NCI-H524 treated with DMSO at 0.1 percent for 48 hours (cell line): ENCODE measurements at regions not wholly inside any gene's neighbourhood (a gene's known extent, or its start where the extent isn't known, plus 50 kb on each side); places are given as distances from the start of the nearest gene placed in this dataset.

Experiments used
- DNase-seq: peaks from one replicate; lab custom pipeline; 2025; lab: John Stamatoyannopoulos, UW

DNA sequence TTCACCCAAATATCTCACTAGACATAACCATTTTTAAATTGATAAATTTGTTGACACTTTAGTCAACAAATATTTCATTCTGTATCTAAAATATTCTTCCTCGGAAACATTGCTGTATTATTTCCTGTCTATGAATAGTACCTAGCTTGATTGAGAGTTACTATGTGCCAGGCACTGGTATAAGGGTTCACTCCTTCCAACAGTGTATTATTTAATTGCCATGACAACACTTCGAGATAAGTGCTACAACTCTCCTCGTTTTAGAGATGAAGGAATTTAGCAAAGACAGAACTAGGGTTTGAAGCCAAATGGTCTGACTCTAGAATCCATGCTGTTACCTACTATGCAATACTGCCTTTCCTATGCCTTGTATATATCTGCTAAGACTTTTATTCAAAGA, 287.2 kb downstream of the YTHDC2 start:
- DNase-seq, result no peak

- no peak for DNase-seq
Observed at GRCh38 chr5:113804264-113804663, 290.8 kb downstream of the YTHDC2 start.

DNA sequence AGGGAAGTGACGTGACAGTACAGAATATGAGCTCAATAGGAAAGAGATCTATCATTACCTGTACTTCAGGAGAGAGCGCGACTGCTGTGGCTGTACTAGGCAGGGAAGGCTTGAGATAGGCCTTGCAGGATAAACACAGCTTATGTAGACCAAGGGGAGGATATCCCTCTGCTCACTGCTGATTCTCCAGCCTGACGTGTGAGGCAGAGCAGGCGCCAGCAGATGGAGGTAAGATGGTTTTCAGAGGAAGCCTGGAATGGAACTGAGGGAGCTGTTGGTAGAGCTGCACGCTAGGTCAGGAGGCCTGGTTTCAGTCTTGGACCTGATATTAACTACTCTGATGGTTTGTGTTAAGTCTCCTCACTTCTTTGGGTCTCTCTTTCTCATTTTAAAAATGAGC, 291.4 kb downstream of the YTHDC2 start:
- no peak for DNase-seq

- no peak for DNase-seq
Observed at GRCh38 chr5:113806250-113806649, 292.8 kb downstream of the YTHDC2 start.

DNA sequence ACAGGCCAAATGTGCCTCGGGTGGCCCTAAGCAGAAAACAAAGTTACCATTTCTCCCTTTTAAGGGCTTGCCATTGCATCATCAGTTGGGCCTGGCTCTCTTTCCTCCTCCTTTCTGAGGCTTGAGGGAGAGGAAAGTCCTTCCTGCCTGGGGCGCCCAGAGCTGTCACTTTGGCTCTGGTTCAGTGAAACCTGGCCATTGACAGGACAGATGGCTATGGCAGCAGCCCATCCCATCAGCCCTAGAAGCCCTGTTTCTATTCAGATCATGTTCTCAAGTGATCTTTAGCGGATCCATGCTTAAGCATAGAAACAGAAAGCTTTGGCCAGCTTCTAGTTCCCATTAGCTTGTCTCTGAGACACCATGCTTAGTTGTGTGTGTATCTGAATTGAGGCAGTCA, 293.4 kb downstream of the YTHDC2 start:
- DNase-seq, result peak; percentile 34

DNA sequence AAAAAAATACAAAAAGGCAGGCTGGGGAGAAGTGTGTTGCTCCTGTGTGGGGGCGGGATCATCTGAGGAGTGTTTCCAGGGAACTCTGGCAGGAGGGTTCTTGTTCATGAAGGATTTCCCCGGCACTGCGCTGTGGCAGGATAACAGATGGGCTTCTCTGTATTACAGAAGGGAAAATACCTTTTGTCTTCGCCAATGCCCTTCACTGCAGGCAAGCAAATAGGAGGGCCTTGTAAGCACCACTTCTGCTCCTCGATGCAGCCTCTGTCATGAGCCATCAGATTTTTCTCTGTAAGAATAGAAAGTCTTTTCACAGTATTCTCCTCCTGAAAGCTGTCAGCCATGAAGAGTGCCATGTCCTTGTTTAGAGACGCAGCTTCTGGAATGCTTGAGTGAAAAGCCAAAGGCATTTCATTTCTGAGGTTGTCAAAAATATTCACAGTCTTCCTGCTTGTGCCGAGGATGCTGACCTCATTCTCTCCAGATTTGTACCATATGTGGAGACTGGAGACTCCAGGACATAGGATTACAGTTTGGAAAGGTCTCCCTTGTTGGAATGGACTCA, 294.0 kb downstream of the YTHDC2 start:
- DNase-seq, result peak; percentile 75

GRCh38 chr5:113808956-113809355, 295.5 kb downstream of the YTHDC2 start:
- DNase-seq, result no peak

DNA sequence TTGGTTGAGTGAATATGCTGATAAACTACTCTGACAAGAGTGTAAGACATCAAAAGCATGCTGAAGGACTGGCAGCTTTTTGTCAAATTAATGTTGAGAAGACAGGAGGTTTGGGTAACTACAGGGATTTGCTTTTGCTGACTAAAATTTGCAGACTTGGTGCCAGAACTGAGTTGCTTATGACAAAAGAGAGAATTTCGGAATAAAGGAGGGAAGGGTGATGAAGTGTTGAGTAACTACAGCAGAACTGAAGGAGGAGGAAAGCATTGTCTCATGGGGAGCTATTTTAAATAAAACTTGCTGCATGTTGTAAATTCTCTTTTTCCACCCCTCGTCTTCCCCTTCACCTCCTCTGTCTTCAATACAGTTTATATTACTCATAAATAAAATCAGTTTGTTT, 296.1 kb downstream of the YTHDC2 start:
- no peak for DNase-seq

GRCh38 chr5:113813466-113813865, 300.0 kb downstream of the YTHDC2 start:
- no peak for DNase-seq

DNA sequence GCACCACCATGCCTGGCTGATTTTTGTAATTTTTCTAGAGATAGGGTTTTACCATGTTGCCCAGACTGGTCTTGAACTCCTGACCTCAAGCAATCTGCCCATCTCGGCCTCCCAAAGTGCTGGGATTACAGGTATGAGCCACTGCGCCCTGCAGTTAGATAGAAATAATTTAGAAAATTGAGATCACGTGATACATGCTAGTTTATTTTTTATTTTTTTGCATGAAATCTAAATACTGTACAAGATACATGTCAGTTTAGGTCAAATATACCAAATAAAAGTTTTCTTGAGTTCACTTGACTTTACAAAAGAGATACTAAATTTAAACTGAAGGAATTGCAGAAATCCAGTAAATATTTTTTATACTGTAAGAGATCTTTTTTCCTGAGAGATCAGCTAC, 304.2 kb downstream of the YTHDC2 start:
- no peak for DNase-seq

DNA sequence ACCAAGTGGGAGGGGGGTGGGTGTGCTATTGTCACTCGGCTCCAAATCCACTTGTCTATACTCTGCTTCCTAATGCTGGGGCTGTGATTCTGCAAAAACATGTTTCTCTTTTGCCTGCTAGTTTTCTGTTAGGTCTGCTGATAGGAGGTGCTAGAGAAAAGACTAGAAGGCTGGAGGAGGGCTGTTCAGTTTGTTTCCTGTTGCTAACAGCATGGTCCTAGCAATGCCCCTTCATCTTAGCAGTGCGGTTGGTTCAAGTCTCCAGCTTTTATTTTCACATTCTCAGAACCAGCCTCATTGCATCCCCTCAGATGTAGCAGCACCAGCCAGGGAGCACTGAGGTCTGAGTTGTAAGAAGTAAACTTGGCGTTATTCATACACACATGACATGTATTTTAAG, 310.2 kb downstream of the YTHDC2 start:
- no peak for DNase-seq

DNA sequence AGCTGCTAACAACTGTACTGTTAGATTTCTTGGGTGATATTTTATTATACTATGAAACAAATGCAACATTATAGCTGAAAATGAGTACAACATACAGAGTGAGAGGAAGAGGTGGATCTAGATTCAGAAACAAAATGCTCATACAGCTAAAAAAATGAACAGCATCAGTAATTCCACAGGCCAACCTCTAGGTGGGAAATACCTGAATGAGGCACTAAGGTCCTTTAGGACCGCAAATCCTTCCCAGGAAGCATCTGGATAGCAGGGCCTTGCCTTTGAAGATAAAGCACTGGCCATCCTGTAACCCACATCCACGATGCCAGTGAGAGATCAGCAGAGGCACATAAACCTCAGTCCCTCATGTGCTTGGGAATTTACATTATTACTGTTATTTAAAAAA, 310.8 kb downstream of the YTHDC2 start:
- no peak for DNase-seq

DNA sequence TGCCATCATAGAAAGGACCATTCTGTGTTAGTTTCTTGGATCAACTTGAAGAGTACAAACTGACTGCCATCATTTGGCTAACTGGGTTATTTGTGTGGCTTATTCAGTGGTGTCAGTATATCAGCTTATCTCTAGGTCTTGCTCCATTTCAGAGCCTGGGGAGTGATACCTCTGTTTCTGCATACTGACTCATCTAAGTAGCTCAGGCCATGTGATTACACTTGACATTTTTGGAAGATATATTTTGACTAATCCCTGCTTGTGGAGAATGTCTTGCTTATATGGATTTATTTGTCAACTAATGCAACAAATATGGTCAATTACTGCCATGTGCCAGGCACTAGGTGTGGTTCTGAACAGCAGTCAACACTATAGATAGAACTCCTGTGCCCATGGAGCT, 311.7 kb downstream of the YTHDC2 start:
- DNase-seq, result no peak

DNA sequence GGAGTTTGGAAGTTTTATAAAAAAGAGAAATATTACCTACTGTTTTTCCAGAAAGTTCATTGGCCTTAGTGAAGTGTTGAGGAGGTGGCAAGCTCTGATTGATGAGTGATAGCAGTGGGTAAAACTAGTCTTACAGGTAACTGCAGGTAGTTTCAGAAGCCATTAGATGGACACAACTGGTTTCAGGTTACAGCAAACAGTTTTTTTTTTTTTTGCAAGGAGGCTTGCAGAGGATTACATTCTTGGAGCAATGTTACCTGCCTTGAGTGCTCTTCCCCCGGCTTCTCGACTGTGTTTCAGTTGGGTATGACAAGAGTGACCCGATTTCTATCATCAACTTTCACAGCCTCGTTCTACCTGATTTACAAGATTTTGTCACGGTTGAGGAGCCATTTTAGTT, 333.4 kb downstream of the YTHDC2 start:
- DNase-seq, result no peak

GRCh38 chr5:113864437-113864836, 350.9 kb downstream of the YTHDC2 start:
- DNase-seq, result no peak

DNA sequence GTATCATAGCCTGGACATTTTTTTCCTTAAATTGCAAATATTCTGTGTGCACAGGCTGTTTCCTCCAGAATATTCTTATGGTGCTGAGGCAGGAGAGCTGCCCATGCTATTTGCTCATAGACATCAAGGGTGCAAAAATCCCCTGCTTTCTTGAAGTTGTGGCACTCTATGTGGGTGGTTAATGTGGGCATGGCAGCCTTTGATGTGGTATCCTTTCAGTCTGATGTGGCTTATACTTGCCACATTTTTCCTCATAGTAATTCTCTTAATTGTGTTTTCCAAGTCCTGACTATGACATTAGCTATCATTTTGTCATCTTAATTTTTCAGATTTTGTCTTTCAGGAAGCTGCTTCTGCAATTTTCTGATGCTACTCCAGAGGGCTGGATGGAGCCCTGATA, 353.3 kb downstream of the YTHDC2 start:
- DNase-seq, result no peak

GRCh38 chr5:113869611-113870010, 356.1 kb downstream of the YTHDC2 start:
- no peak for DNase-seq

- no peak for DNase-seq
Observed at GRCh38 chr5:113871972-113872371, 358.5 kb downstream of the YTHDC2 start.

GRCh38 chr5:113875096-113875495, 361.6 kb downstream of the YTHDC2 start:
- DNase-seq, result no peak

- DNase-seq, result no peak
Observed at GRCh38 chr5:113891491-113891890, 378.0 kb downstream of the YTHDC2 start.

DNA sequence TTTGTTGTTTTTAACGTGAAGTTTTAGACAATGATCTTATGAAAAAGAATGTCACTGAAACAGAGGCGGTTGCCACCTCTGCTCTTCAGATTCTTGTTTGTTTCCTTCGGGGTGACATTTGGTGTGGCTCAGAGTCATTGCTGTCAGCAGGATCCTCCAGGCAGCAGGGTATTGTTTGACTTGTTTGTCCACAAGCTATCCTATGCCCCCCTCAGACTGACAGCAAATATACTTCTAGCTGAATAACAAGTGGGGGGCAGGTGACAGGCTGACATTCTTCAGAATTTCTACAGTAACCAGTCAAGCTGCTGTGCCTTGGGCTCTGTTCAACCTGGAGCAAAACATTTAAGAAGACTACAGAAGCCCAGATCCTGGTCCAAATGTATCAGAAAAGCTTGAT, 383.3 kb downstream of the YTHDC2 start:
- DNase-seq, result no peak

GRCh38 chr5:113897748-113898147, 384.3 kb downstream of the YTHDC2 start:
- no peak for DNase-seq

- no peak for DNase-seq
Observed at GRCh38 chr5:113900141-113900540, 386.6 kb downstream of the YTHDC2 start.

- no peak for DNase-seq
Observed at GRCh38 chr5:113900816-113901215, 387.3 kb downstream of the YTHDC2 start.

DNA sequence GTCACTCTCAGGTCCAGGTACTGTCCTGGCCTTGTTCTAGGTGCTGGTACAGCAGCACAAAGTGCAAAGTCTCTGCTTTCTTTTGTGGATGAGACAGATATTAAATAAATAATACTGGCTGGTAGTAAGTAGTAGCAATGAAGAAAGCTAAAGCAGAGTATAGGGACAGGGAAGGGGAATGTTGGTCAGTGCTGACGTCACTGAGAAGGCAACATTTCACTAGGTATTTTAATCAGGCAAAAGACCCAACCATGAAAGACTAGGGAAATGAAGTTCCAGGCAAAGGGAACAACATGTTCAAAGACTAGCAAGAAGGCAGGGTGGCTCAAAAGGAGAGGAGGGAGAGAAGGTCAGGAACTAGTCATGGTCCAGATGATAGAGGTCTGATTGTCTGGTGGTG, 388.2 kb downstream of the YTHDC2 start:
- DNase-seq, result no peak
